ENCODE measurements at regions not wholly inside any gene's neighbourhood (a gene's known extent, or its start where the extent isn't known, plus 50 kb on each side); places are given as distances from the start of the nearest gene placed in this dataset.
"Not testable (repeated sequence)": the region's sequence is repeated elsewhere in the genome, so short reads cannot be mapped to it uniquely, and the experiment has no call there.

- H4K20me1 ChIP-seq (replicated peaks; ENCODE audit: control insufficient read depth, insufficient read depth, low read length); H3K27ac ChIP-seq (ENCODE audit: extremely low read depth, low read depth, low read length); BruUV-seq (replicated peaks); H3K9ac ChIP-seq (ENCODE audit: insufficient read depth in 1 of 2, low read depth in 2 of 2, low read length in 2 of 2); H3K36me3 ChIP-seq (ENCODE audit: control insufficient read depth, insufficient read depth, low read length); ATAC-seq; H3K9me3 ChIP-seq (replicated peaks; ENCODE audit: control insufficient read depth, insufficient read depth, low read depth, low read length); H3K27me3 ChIP-seq (ENCODE audit: control insufficient read depth in 2 of 2, insufficient read depth in 2 of 2, low read length in 2 of 2); H3K4me2 ChIP-seq (ENCODE audit: insufficient read depth, low read length); H2AFZ ChIP-seq (ENCODE audit: low read depth, low read length); H3K4me3 ChIP-seq; H3K9me1 ChIP-seq (ENCODE audit: control insufficient read depth, insufficient read depth, low read length); H3K79me2 ChIP-seq (ENCODE audit: control insufficient read depth, insufficient read depth, low read length); CTCF ChIA-PET (ENCODE audit: low intra/inter-chr PET ratio); POLR2A ChIA-PET; in situ Hi-C loops (cut with MboI); intact Hi-C loops (cut with micrococcal nuclease); FAIRE-seq; H3K4me1 ChIP-seq (replicated peaks in 1 of 2; ENCODE audit: control insufficient read depth in 2 of 2, insufficient read depth in 2 of 2, low read length in 2 of 2); DNase-seq (ENCODE audit: extremely low read depth in 1 of 4, low spot score in 3 of 4): not testable (repeated sequence)
- WGBS (ENCODE audit: insufficient coverage, low coverage, missing lambda C conversion rate) = no CpG with 5 or more reads among the region's 1 CpG
These were observed 71.2 kb upstream of the LYPLAL1 start for GRCh38 chr1:219102466-219102865.

GRCh38 chr1:219105893-219106292 is 67.8 kb upstream of the LYPLAL1 start:
- no TSS peak for BruUV-seq (replicated peaks)
- no peak for FAIRE-seq
- TF ChIP-seq MITF (IDR thresholded peaks at IDR 0.05) (no peak), FUS (optimal IDR thresholded peaks at IDR 0.05; ENCODE audit: low read depth, low read length) (no peak), ZNF174 (CRISPR knock-in tag; IDR thresholded peaks at IDR 0.05) (no peak), SP2 (IDR thresholded peaks at IDR 0.05; ENCODE audit: extremely low read depth, low read depth, low read length, poor library complexity, severe bottlenecking) (no peak), TARDBP (IDR thresholded peaks at IDR 0.05) (no peak), GATAD2A (IDR thresholded peaks at IDR 0.05) (no peak), YY1 (IDR thresholded peaks at IDR 0.05; ENCODE audit: borderline replicate concordance in 1 of 3, control insufficient read depth in 1 of 3, extremely low read depth in 1 of 3, insufficient read depth in 3 of 3, insufficient read length in 1 of 3, insufficient replicate concordance in 2 of 3, low read depth in 1 of 3, low read length in 2 of 3) (no peak), MCM7 (IDR thresholded peaks at IDR 0.05) (no peak), ILK (tag; IDR thresholded peaks at IDR 0.05; ENCODE audit: borderline replicate concordance, low read depth) (no peak), STAT5B (CRISPR knock-in tag; IDR thresholded peaks at IDR 0.05) (no peak), ZNF175 (CRISPR knock-in tag; IDR thresholded peaks at IDR 0.05; ENCODE audit: low read depth) (no peak), ZNF224 (CRISPR knock-in tag; IDR thresholded peaks at IDR 0.05) (no peak), SMARCA5 (IDR thresholded peaks at IDR 0.05) (no peak), CREB1 (IDR thresholded peaks at IDR 0.05) (no peak), CREB1 (CRISPR knock-in tag; IDR thresholded peaks at IDR 0.05) (no peak), L3MBTL2 (IDR thresholded peaks at IDR 0.05) (no peak)

More at GRCh38 chr1:219105893-219106292, 67.8 kb upstream of the LYPLAL1 start:
- WGBS (ENCODE audit: insufficient coverage, low coverage, missing lambda C conversion rate) = 28% methylated on average over 1 of the region's 1 CpG
- ChIA-PET POLR2A (no interaction called here), CTCF (ENCODE audit: low intra/inter-chr PET ratio) (no interaction called here)
- Histone ChIP-seq H3K4me1 (replicated peaks in 1 of 2; ENCODE audit: control insufficient read depth in 2 of 2, insufficient read depth in 2 of 2, low read length in 2 of 2) (no peaks in the 10 kb centered on the region), H4K20me1 (replicated peaks; ENCODE audit: control insufficient read depth, insufficient read depth, low read length) (no peaks in the 10 kb centered on the region), H3K36me3 (ENCODE audit: control insufficient read depth, insufficient read depth, low read length) (no peaks in the 10 kb centered on the region), H3K79me2 (ENCODE audit: control insufficient read depth, insufficient read depth, low read length) (no peaks in the 10 kb centered on the region), H3K4me3 (no peak overlapping the region), H3K9ac (ENCODE audit: insufficient read depth in 1 of 2, low read depth in 2 of 2, low read length in 2 of 2) (no peak overlapping the region), H3K9me3 (replicated peaks; ENCODE audit: control insufficient read depth, insufficient read depth, low read depth, low read length) (no peaks in the 10 kb centered on the region), H3K27me3 (ENCODE audit: control insufficient read depth in 2 of 2, insufficient read depth in 2 of 2, low read length in 2 of 2) (no peaks in the 10 kb centered on the region), H3K9me1 (ENCODE audit: control insufficient read depth, insufficient read depth, low read length) (no peaks in the 10 kb centered on the region), H3K27ac (ENCODE audit: extremely low read depth, low read depth, low read length) (no peak overlapping the region), H3K4me2 (ENCODE audit: insufficient read depth, low read length) (no peak overlapping the region), H2AFZ (ENCODE audit: low read depth, low read length) (no peak overlapping the region)
- ATAC-seq (no peak), DNase-seq (ENCODE audit: extremely low read depth in 1 of 4, low spot score in 3 of 4) (no peak)
- intact Hi-C loops (cut with micrococcal nuclease) = no loop called here
- in situ Hi-C loops (cut with MboI) = no loop called here
